ENCODE measurements at regions not wholly inside any gene's neighbourhood (a gene's known extent, or its start where the extent isn't known, plus 50 kb on each side); places are given as distances from the start of the nearest gene placed in this dataset.

GRCh38 chr16:79359082-79359481 is 241.5 kb downstream of the MAF start:
- H4K20me1 ChIP-seq (ENCODE audit: insufficient read depth, low read length), result no peaks in the 10 kb centered on the region
- H3K79me2 ChIP-seq (ENCODE audit: insufficient read depth, low read length), result no peaks in the 10 kb centered on the region
- H3K4me3 ChIP-seq (ENCODE audit: low read depth in 1 of 2, low read length in 2 of 2), result no peak overlapping the region
- no peaks in the 10 kb centered on the region for H3K36me3 ChIP-seq (ENCODE audit: insufficient read depth, low read length)
- ATAC-seq (ENCODE audit: insufficient read depth, low read depth) (no peak), DNase-seq (no peak)
- H2AFZ ChIP-seq (ENCODE audit: low read depth, low read length), result no peak overlapping the region
- H3K9ac ChIP-seq (ENCODE audit: low read depth, low read length), result no peak overlapping the region
- TF ChIP-seq, protein P1, sequence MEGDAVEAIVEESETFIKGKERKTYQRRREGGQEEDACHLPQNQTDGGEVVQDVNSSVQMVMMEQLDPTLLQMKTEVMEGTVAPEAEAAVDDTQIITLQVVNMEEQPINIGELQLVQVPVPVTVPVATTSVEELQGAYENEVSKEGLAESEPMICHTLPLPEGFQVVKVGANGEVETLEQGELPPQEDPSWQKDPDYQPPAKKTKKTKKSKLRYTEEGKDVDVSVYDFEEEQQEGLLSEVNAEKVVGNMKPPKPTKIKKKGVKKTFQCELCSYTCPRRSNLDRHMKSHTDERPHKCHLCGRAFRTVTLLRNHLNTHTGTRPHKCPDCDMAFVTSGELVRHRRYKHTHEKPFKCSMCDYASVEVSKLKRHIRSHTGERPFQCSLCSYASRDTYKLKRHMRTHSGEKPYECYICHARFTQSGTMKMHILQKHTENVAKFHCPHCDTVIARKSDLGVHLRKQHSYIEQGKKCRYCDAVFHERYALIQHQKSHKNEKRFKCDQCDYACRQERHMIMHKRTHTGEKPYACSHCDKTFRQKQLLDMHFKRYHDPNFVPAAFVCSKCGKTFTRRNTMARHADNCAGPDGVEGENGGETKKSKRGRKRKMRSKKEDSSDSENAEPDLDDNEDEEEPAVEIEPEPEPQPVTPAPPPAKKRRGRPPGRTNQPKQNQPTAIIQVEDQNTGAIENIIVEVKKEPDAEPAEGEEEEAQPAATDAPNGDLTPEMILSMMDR (IDR thresholded peaks at IDR 0.05; ENCODE audit: borderline replicate concordance, extremely low read depth, low read length, poor library complexity, severe bottlenecking), result no peak
- no peak for TF ChIP-seq EZH2 (IDR thresholded peaks at IDR 0.05; ENCODE audit: borderline replicate concordance, low read depth, low read length, severe bottlenecking)
- H3K4me1 ChIP-seq (ENCODE audit: insufficient read depth, low read length), result no peaks in the 10 kb centered on the region
- no peaks in the 10 kb centered on the region for H3K9me3 ChIP-seq (ENCODE audit: insufficient read depth, low read length, severe bottlenecking)
- H3K27me3 ChIP-seq (ENCODE audit: insufficient read depth, low read length, poor library complexity), result no peaks in the 10 kb centered on the region
- H3K4me2 ChIP-seq (ENCODE audit: insufficient read depth, low read length), result no peak overlapping the region
- H3K27ac ChIP-seq (ENCODE audit: low read length), result no peak overlapping the region

GRCh38 chr16:79358188-79358587 is 242.3 kb downstream of the MAF start:
- Histone ChIP-seq H3K27me3 (ENCODE audit: insufficient read depth, low read length, poor library complexity) (no peaks in the 10 kb centered on the region), H3K36me3 (ENCODE audit: insufficient read depth, low read length) (no peaks in the 10 kb centered on the region), H3K9me3 (ENCODE audit: insufficient read depth, low read length, severe bottlenecking) (no peaks in the 10 kb centered on the region), H3K79me2 (ENCODE audit: insufficient read depth, low read length) (no peaks in the 10 kb centered on the region), H3K27ac (ENCODE audit: low read length) (no peak overlapping the region), H2AFZ (ENCODE audit: low read depth, low read length) (no peak overlapping the region), H3K9ac (ENCODE audit: low read depth, low read length) (no peak overlapping the region), H3K4me3 (ENCODE audit: low read depth in 1 of 2, low read length in 2 of 2) (no peak overlapping the region), H4K20me1 (ENCODE audit: insufficient read depth, low read length) (no peaks in the 10 kb centered on the region), H3K4me1 (ENCODE audit: insufficient read depth, low read length) (no peaks in the 10 kb centered on the region), H3K4me2 (ENCODE audit: insufficient read depth, low read length) (no peak overlapping the region)
- DNase-seq (no peak), ATAC-seq (ENCODE audit: insufficient read depth, low read depth) (no peak)
- no peak for TF ChIP-seq EZH2 (IDR thresholded peaks at IDR 0.05; ENCODE audit: borderline replicate concordance, low read depth, low read length, severe bottlenecking)
- TF ChIP-seq, protein P1 (IDR thresholded peaks at IDR 0.05; ENCODE audit: borderline replicate concordance, extremely low read depth, low read length, poor library complexity, severe bottlenecking), result no peak

DNA sequence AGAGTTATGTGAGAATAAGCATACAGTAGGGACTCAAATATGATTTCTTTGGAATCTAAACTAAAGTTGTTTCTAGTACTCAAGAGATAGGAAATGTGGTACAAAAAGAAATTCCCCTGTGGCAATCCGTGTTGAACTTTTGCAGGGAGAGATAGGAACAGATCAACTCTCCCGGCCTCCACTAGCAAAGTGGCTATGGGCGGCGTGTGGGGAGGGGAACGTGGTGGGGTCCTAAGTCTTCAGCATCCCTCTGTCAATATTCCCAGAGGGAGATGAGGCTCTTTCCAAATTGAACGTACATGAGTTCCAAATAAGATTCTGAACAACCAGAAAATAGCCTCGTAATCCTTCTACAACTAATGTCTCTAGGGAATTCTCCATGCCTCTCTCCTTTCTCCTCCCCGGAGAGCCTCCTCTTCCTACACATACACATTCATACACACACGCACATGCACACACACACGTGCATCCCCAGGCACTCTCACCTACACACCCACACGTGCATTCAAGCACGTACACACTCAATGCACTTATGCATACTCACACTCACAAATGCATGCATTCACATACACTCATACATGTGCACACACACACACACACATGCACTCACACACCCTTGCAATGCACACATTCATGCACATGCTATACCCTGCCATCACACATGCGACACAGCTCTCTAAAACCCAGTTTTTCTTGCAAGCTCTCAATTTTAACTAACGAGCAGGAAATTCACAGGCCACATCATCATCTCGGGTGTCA is 244.8 kb downstream of the MAF start:
- no peak for TF ChIP-seq EZH2 (IDR thresholded peaks at IDR 0.05; ENCODE audit: borderline replicate concordance, low read depth, low read length, severe bottlenecking)
- TF ChIP-seq, protein P1 (IDR thresholded peaks at IDR 0.05; ENCODE audit: borderline replicate concordance, extremely low read depth, low read length, poor library complexity, severe bottlenecking), result no peak
- H3K27me3 ChIP-seq (ENCODE audit: insufficient read depth, low read length, poor library complexity), result no peaks in the 10 kb centered on the region
- H4K20me1 ChIP-seq (ENCODE audit: insufficient read depth, low read length), result no peaks in the 10 kb centered on the region
- H3K4me1 ChIP-seq (ENCODE audit: insufficient read depth, low read length), result no peaks in the 10 kb centered on the region
- no peak overlapping the region for H2AFZ ChIP-seq (ENCODE audit: low read depth, low read length)
- no peak overlapping the region for H3K4me2 ChIP-seq (ENCODE audit: insufficient read depth, low read length)
- H3K9ac ChIP-seq (ENCODE audit: low read depth, low read length), result no peak overlapping the region
- H3K9me3 ChIP-seq (ENCODE audit: insufficient read depth, low read length, severe bottlenecking), result no peaks in the 10 kb centered on the region
- H3K79me2 ChIP-seq (ENCODE audit: insufficient read depth, low read length), result no peaks in the 10 kb centered on the region
- H3K36me3 ChIP-seq (ENCODE audit: insufficient read depth, low read length), result no peaks in the 10 kb centered on the region
- no peak overlapping the region for H3K4me3 ChIP-seq (ENCODE audit: low read depth in 1 of 2, low read length in 2 of 2)
- no peak overlapping the region for H3K27ac ChIP-seq (ENCODE audit: low read length)
- no peak for ATAC-seq (ENCODE audit: insufficient read depth, low read depth)
- DNase-seq, result no peak

All from DND-41 (cell line).